IPS-15b (cell line): ENCODE measurements at regions not wholly inside any gene's neighbourhood (a gene's known extent, or its start where the extent isn't known, plus 50 kb on each side); places are given as distances from the start of the nearest gene placed in this dataset.

Experiments used
- H3K27me3 ChIP-seq: one replicate; pipeline ENCODE4 v1.6.1; 2013; ENCODE audit warnings: low read length; ENCODE audit not compliant: control insufficient read depth, insufficient read depth
- H3K36me3 ChIP-seq: one replicate; pipeline ENCODE4 v1.6.1; 2013; ENCODE audit warnings: low read length; ENCODE audit not compliant: control insufficient read depth, insufficient read depth
- H3K4me1 ChIP-seq: one replicate; pipeline ENCODE4 v1.6.1; 2013; ENCODE audit warnings: mild to moderate bottlenecking, low read length; ENCODE audit not compliant: control insufficient read depth, insufficient read depth
- H3K4me3 ChIP-seq: one replicate; pipeline ENCODE4 v1.5.1; 2013; ENCODE audit warnings: low read depth, low read length
- H3K9ac ChIP-seq: one replicate; pipeline ENCODE4 v1.6.1; 2013; ENCODE audit warnings: low read depth, mild to moderate bottlenecking, low read length
- H3K9me3 ChIP-seq: one replicate; pipeline ENCODE4 v1.6.1; 2013; ENCODE audit warnings: mild to moderate bottlenecking, low read length; ENCODE audit not compliant: control insufficient read depth, insufficient read depth

DNA sequence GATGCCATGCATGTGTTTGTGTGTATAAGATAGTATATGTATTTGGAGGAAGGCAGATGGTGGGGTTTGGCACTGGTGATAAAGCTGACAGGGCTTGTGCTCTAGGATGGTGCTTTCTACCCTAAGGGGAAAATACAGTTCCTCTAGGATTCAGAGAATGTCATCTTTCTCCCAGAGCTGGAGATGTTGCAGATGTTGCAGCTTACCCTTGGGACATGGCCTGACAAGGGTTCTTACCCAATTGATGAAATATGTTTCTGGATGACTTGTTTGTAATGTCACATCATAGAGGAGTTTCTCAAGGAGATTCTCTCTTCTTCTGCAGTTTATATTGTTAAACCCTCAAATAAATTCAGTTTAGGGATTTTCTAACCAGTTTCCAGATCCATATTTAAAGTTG lies 52.5 kb upstream of the PITX2 start:
- H3K4me1 ChIP-seq = no peaks in the 10 kb centered on the region

DNA sequence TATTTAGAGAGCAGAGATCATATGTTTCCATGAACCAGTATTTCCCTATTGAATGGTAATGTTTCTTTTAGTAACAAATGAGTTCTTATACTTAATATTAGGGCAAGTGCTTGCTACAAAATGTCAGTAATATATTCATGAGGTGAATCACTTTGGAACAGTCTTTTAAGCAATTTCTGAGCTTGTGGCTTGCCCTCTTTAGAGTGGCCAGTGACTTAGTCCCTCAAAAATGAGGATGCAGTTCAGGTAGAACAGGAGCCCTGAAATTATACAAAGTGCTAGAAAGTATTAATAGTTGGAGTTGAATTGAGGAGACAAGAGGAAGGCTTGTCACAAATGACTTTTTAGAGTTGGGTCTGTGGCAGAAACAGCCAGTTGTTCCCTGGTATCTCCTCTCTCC lies 53.4 kb upstream of the PITX2 start:
- Histone ChIP-seq H3K4me3 (no peak overlapping the region), H3K27me3 (no peaks in the 10 kb centered on the region), H3K4me1 (no peaks in the 10 kb centered on the region), H3K9me3 (no peaks in the 10 kb centered on the region), H3K9ac (no peak overlapping the region), H3K36me3 (no peaks in the 10 kb centered on the region)

More for the DNA sequence above, 52.5 kb upstream of the PITX2 start:
- Histone ChIP-seq H3K9me3 (no peaks in the 10 kb centered on the region), H3K27me3 (no peaks in the 10 kb centered on the region), H3K9ac (no peak overlapping the region), H3K36me3 (no peaks in the 10 kb centered on the region), H3K4me3 (no peak overlapping the region)

DNA sequence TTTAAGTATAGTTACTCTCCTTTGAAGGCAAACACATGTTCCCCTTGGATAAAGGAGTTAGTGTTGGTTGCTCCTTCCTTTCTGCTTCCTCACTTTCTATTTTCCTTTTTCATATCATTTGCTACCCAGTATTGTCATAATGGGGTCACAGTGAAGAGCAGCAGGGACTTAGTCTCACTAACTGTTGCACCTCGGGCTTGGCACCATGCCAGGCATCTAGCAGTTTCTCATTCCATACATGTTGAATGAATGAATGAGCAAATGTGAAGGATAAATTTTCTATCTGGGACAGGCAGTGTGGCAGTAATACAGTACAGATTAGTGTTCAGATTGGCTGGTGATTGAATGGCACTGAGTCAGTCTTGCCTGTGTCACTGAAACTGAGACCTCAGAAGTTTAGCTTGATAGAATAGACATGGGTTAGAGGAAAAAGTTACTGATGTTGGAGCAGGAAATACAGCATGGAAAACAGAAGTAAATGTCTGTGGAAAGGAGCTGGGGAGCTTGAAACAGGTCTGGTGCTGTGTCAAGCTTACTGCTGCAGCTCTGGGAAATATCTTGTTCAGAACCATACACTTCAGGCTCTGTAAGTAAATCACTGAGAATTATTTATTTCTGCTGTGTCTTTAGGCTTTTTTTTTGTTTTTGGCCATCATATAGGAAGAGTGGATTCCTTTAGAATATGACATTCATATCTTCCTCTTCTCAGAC lies 55.8 kb upstream of the PITX2 start:
- Histone ChIP-seq H3K27me3 (no peaks in the 10 kb centered on the region), H3K36me3 (no peaks in the 10 kb centered on the region), H3K9ac (no peak overlapping the region), H3K4me1 (peaks cover 1% of the 10 kb centered on the region), H3K4me3 (no peak overlapping the region), H3K9me3 (no peaks in the 10 kb centered on the region)

DNA sequence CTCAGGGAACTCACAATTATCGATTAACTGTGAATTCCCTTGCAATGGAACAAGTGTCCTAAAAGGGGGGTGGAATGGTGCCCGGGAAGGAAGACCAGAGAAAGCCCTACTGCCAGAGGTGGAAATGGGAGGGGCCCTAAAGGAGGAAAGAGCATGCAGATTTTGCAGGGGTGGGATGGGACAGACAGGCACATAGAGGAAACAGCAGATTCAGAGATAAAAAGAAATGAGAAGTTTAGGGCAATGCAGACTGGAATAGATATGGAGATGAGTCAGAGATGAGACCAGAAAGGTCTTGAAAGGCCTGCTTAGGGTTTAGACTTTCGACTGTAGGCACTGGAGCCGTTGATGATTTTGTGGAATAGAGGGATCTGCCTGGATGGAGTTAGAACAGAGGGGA lies 57.4 kb upstream of the PITX2 start:
- H3K9ac ChIP-seq = no peak overlapping the region
- no peaks in the 10 kb centered on the region for H3K9me3 ChIP-seq
- H3K4me3 ChIP-seq = no peak overlapping the region

GRCh38 chr4:110681381-110681780 lies 58.5 kb upstream of the PITX2 start:
- Histone ChIP-seq H3K4me3 (no peak overlapping the region), H3K36me3 (no peaks in the 10 kb centered on the region), H3K9ac (no peak overlapping the region), H3K27me3 (no peaks in the 10 kb centered on the region), H3K4me1 (peaks cover 2% of the 10 kb centered on the region), H3K9me3 (no peaks in the 10 kb centered on the region)

More for the DNA sequence above, 57.4 kb upstream of the PITX2 start:
- Histone ChIP-seq H3K36me3 (no peaks in the 10 kb centered on the region), H3K27me3 (no peaks in the 10 kb centered on the region), H3K4me1 (peaks cover 2% of the 10 kb centered on the region)

GRCh38 chr4:110682311-110682710 lies 59.4 kb upstream of the PITX2 start:
- H3K4me3 ChIP-seq = no peak overlapping the region
- no peak overlapping the region for H3K9ac ChIP-seq
- H3K36me3 ChIP-seq = no peaks in the 10 kb centered on the region
- H3K27me3 ChIP-seq = no peaks in the 10 kb centered on the region
- peaks cover 2% of the 10 kb centered on the region for H3K4me1 ChIP-seq
- H3K9me3 ChIP-seq = no peaks in the 10 kb centered on the region

GRCh38 chr4:110683601-110684000 lies 60.7 kb upstream of the PITX2 start:
- H3K27me3 ChIP-seq = no peaks in the 10 kb centered on the region
- peaks cover 2% of the 10 kb centered on the region for H3K4me1 ChIP-seq
- H3K9ac ChIP-seq = no peak overlapping the region
- no peaks in the 10 kb centered on the region for H3K36me3 ChIP-seq
- no peaks in the 10 kb centered on the region for H3K9me3 ChIP-seq
- H3K4me3 ChIP-seq = no peak overlapping the region

DNA sequence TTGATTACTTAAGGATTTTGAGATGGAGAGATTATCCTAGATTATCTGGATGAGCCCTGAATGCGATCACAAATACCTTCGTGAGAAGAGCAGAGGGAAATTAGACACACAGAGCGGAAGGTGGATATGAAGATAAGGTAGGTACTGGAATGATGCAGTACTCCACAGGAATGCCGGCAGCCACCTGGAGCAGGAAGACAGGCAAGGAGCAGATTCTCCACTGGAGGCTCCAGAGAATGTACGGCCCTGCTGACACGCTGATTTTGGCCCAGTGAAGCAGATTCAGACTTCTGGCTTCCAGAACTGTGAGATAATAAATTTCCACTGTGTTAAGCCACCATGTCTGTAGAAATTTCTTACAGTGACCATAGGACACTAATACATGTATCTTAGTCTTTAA lies 79.4 kb upstream of the PITX2 start:
- no peaks in the 10 kb centered on the region for H3K36me3 ChIP-seq
- H3K27me3 ChIP-seq = no peaks in the 10 kb centered on the region
- no peak overlapping the region for H3K4me3 ChIP-seq
- no peaks in the 10 kb centered on the region for H3K9me3 ChIP-seq
- no peaks in the 10 kb centered on the region for H3K4me1 ChIP-seq
- H3K9ac ChIP-seq = no peak overlapping the region

DNA sequence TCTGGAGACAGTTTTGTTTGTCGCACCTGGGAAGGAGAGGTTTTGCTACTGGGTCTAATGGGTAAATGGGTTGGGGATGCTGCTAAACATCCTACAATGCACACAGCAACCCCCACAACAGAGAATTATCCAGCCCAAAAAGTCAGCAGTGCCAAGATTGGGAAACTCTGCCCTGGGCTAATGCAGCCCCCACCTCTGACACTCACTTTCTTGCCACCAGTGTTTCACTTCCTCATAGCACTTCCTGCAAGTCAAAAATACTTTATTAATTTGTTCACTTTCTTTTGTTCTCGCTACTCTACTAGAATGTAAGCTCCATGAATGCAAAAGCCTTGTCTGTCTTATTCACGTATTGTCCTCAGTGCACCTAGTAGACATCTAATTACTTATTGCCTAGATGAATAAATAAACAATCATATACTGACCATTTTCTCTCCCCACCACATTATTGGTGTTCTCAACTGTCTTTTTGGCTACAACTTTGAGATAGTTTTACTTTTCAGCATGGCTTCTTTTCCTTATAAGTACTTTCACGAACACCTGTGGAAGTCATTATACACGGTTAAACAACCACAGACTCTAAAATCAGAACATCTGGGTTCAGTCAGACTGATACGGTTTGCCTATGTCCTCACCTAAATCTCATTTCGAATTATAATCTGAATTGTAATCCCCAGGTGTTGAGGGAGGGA lies 82.0 kb upstream of the PITX2 start:
- Histone ChIP-seq H3K9me3 (no peaks in the 10 kb centered on the region), H3K9ac (no peak overlapping the region), H3K4me3 (no peak overlapping the region), H3K4me1 (no peaks in the 10 kb centered on the region), H3K27me3 (no peaks in the 10 kb centered on the region), H3K36me3 (no peaks in the 10 kb centered on the region)

DNA sequence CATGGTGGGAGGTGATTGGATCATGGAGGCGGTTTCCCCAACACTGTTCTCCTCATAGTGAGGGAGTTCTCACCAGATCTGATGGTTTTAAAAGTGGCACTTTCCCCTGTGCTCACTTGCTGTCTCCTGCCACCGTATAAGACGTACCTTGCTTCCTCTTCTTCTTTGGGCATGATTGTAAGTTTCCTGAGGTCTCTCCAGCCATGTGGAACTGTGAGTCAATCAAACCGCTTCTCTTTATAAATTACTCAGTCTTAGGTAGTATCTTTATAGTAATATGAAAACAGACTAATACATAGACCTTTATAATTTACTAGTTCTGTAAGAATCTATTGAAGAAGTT lies 82.5 kb upstream of the PITX2 start:
- no peaks in the 10 kb centered on the region for H3K4me1 ChIP-seq
- H3K27me3 ChIP-seq = no peaks in the 10 kb centered on the region
- H3K9me3 ChIP-seq = no peaks in the 10 kb centered on the region
- H3K36me3 ChIP-seq = no peaks in the 10 kb centered on the region
- H3K4me3 ChIP-seq = no peak overlapping the region
- no peak overlapping the region for H3K9ac ChIP-seq

DNA sequence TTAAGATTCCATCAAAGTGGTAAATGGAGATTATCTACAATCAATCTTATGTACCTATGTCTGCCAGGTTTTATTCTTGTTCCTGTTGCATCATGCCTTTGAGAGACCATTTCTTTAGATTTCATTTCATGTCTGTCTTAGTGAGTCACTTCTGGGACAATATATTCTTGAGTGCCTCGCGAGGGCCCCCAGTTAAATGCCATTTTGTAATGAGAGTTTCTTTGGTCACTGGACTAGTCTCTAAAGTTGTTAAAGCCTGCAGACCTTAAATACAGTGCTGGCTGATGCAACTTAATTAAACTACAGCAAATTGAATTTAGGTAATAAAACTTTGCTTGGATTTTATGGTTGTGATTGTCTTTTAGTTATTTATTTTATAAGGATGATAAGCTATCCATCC lies 87.2 kb upstream of the PITX2 start:
- H3K36me3 ChIP-seq = no peaks in the 10 kb centered on the region
- no peaks in the 10 kb centered on the region for H3K4me1 ChIP-seq
- H3K4me3 ChIP-seq = no peak overlapping the region
- no peaks in the 10 kb centered on the region for H3K9me3 ChIP-seq
- H3K27me3 ChIP-seq = no peaks in the 10 kb centered on the region
- no peak overlapping the region for H3K9ac ChIP-seq

GRCh38 chr4:110712486-110712885 lies 89.6 kb upstream of the PITX2 start:
- Histone ChIP-seq H3K4me1 (no peaks in the 10 kb centered on the region), H3K9ac (no peak overlapping the region), H3K27me3 (no peaks in the 10 kb centered on the region), H3K4me3 (no peak overlapping the region), H3K36me3 (no peaks in the 10 kb centered on the region), H3K9me3 (no peaks in the 10 kb centered on the region)
